ENCODE measurements at regions not wholly inside any gene's neighbourhood (a gene's known extent, or its start where the extent isn't known, plus 50 kb on each side); places are given as distances from the start of the nearest gene placed in this dataset.

GRCh38 chr6:99810942-99811620 lies 182.9 kb downstream of the MCHR2 start:
- H2BK5ac ChIP-seq (ENCODE audit: low read depth, low read length, poor library complexity), result no peak overlapping the region
- H3K4me3 ChIP-seq (ENCODE audit: low read depth, low read length), result no peak overlapping the region
- H3K9me3 ChIP-seq (ENCODE audit: insufficient read depth, low read depth, low read length), result no peaks in the 10 kb centered on the region
- H2BK12ac ChIP-seq (ENCODE audit: low read length), result no peak overlapping the region
- H3K14ac ChIP-seq (ENCODE audit: low read length), result peak overlapping the region; percentile 52
- no peak overlapping the region for H4K8ac ChIP-seq (ENCODE audit: low read depth, low read length)
- WGBS (ENCODE audit: extremely low coverage, insufficient coverage, insufficient read length), result no CpG with 5 or more reads among the region's 3 CpGs
- H3K18ac ChIP-seq (ENCODE audit: low read length), result no peak overlapping the region
- peak overlapping the region; percentile 45 for H4K91ac ChIP-seq (ENCODE audit: low read depth, low read length)
- peaks cover 0 to 5% of the 10 kb centered on the region in 2 experiments for H3K4me1 ChIP-seq (ENCODE audit: control insufficient read depth in 1 of 2, insufficient read depth in 2 of 2, low read length in 2 of 2)
- no peaks in the 10 kb centered on the region for H3K36me3 ChIP-seq (ENCODE audit: control insufficient read depth in 1 of 2, insufficient read depth in 2 of 2, low read length in 2 of 2)
- H3K23ac ChIP-seq (ENCODE audit: low read length), result no peak overlapping the region
- no peak overlapping the region for H2BK120ac ChIP-seq (ENCODE audit: insufficient read depth, low read length, poor library complexity)
- peak overlapping the region; percentile 36 for H3K27ac ChIP-seq (ENCODE audit: low read depth, low read length)
- H3K79me2 ChIP-seq (ENCODE audit: control insufficient read depth, insufficient read depth, low read length, poor library complexity), result no peaks in the 10 kb centered on the region
- peak; percentile 86 to 90 for DNase-seq
- H3K4ac ChIP-seq (ENCODE audit: low read depth, low read length), result no peak overlapping the region
- peaks cover 4% of the 10 kb centered on the region for H3K79me1 ChIP-seq (ENCODE audit: low read length)
- no peaks in the 10 kb centered on the region for H3K27me3 ChIP-seq (ENCODE audit: insufficient read depth, low read length)
- no peak overlapping the region for H2AFZ ChIP-seq (ENCODE audit: insufficient read depth, low read length, poor library complexity)
- no peak overlapping the region for H2AK5ac ChIP-seq (ENCODE audit: low read length)
- no peak overlapping the region for H4K12ac ChIP-seq (ENCODE audit: low read depth, low read length)
- H3K9ac ChIP-seq (ENCODE audit: low read length), result no peak overlapping the region
- H3K4me2 ChIP-seq (ENCODE audit: low read length), result no peak overlapping the region

GRCh38 chr6:99811636-99812035 lies 182.4 kb downstream of the MCHR2 start:
- H2AFZ ChIP-seq (ENCODE audit: insufficient read depth, low read length, poor library complexity), result no peak overlapping the region
- H4K8ac ChIP-seq (ENCODE audit: low read depth, low read length), result no peak overlapping the region
- no peak overlapping the region for H3K14ac ChIP-seq (ENCODE audit: low read length)
- no peaks in the 10 kb centered on the region for H3K36me3 ChIP-seq (ENCODE audit: control insufficient read depth in 1 of 2, insufficient read depth in 2 of 2, low read length in 2 of 2)
- no peak overlapping the region for H2BK5ac ChIP-seq (ENCODE audit: low read depth, low read length, poor library complexity)
- peaks cover 4% of the 10 kb centered on the region for H3K79me1 ChIP-seq (ENCODE audit: low read length)
- H3K23ac ChIP-seq (ENCODE audit: low read length), result no peak overlapping the region
- no peak overlapping the region for H3K18ac ChIP-seq (ENCODE audit: low read length)
- no peak overlapping the region for H3K4ac ChIP-seq (ENCODE audit: low read depth, low read length)
- H3K9ac ChIP-seq (ENCODE audit: low read length), result no peak overlapping the region
- no peak overlapping the region for H3K4me2 ChIP-seq (ENCODE audit: low read length)
- no peak overlapping the region for H3K4me3 ChIP-seq (ENCODE audit: low read depth, low read length)
- no peak overlapping the region for H4K12ac ChIP-seq (ENCODE audit: low read depth, low read length)
- no peak overlapping the region for H2BK120ac ChIP-seq (ENCODE audit: insufficient read depth, low read length, poor library complexity)
- peaks cover 0 to 5% of the 10 kb centered on the region in 2 experiments for H3K4me1 ChIP-seq (ENCODE audit: control insufficient read depth in 1 of 2, insufficient read depth in 2 of 2, low read length in 2 of 2)
- no peak overlapping the region for H2AK5ac ChIP-seq (ENCODE audit: low read length)
- no peaks in the 10 kb centered on the region for H3K27me3 ChIP-seq (ENCODE audit: insufficient read depth, low read length)
- H3K9me3 ChIP-seq (ENCODE audit: insufficient read depth, low read depth, low read length), result no peaks in the 10 kb centered on the region
- no peak for DNase-seq
- H3K27ac ChIP-seq (ENCODE audit: low read depth, low read length), result peak overlapping the region; percentile 35
- H4K91ac ChIP-seq (ENCODE audit: low read depth, low read length), result no peak overlapping the region
- no CpG with 5 or more reads among the region's 1 CpG for WGBS (ENCODE audit: extremely low coverage, insufficient coverage, insufficient read length)
- H2BK12ac ChIP-seq (ENCODE audit: low read length), result no peak overlapping the region
- H3K79me2 ChIP-seq (ENCODE audit: control insufficient read depth, insufficient read depth, low read length, poor library complexity), result no peaks in the 10 kb centered on the region

- H3K27ac ChIP-seq (ENCODE audit: low read depth, low read length), result no peak overlapping the region
- H2BK12ac ChIP-seq (ENCODE audit: low read length), result no peak overlapping the region
- no peaks in the 10 kb centered on the region for H3K79me2 ChIP-seq (ENCODE audit: control insufficient read depth, insufficient read depth, low read length, poor library complexity)
- no peak overlapping the region for H2AK5ac ChIP-seq (ENCODE audit: low read length)
- no peak overlapping the region for H2BK120ac ChIP-seq (ENCODE audit: insufficient read depth, low read length, poor library complexity)
- H4K91ac ChIP-seq (ENCODE audit: low read depth, low read length), result no peak overlapping the region
- no peaks in the 10 kb centered on the region for H3K27me3 ChIP-seq (ENCODE audit: insufficient read depth, low read length)
- no peak overlapping the region for H3K4me3 ChIP-seq (ENCODE audit: low read depth, low read length)
- H4K8ac ChIP-seq (ENCODE audit: low read depth, low read length), result no peak overlapping the region
- no peak overlapping the region for H3K23ac ChIP-seq (ENCODE audit: low read length)
- H3K36me3 ChIP-seq (ENCODE audit: control insufficient read depth in 1 of 2, insufficient read depth in 2 of 2, low read length in 2 of 2), result no peaks in the 10 kb centered on the region
- no peak overlapping the region for H2AFZ ChIP-seq (ENCODE audit: insufficient read depth, low read length, poor library complexity)
- H3K79me1 ChIP-seq (ENCODE audit: low read length), result peaks cover 4% of the 10 kb centered on the region
- DNase-seq, result peak; percentile 75 to 94
- no peak overlapping the region for H3K18ac ChIP-seq (ENCODE audit: low read length)
- no peaks in the 10 kb centered on the region for H3K9me3 ChIP-seq (ENCODE audit: insufficient read depth, low read depth, low read length)
- H3K9ac ChIP-seq (ENCODE audit: low read length), result no peak overlapping the region
- no peak overlapping the region for H3K14ac ChIP-seq (ENCODE audit: low read length)
- no peak overlapping the region for H2BK5ac ChIP-seq (ENCODE audit: low read depth, low read length, poor library complexity)
- H4K12ac ChIP-seq (ENCODE audit: low read depth, low read length), result no peak overlapping the region
- WGBS (ENCODE audit: extremely low coverage, insufficient coverage, insufficient read length), result no CpG with 5 or more reads among the region's 1 CpG
- no peak overlapping the region for H3K4me2 ChIP-seq (ENCODE audit: low read length)
- H3K4ac ChIP-seq (ENCODE audit: low read depth, low read length), result no peak overlapping the region
- H3K4me1 ChIP-seq (ENCODE audit: control insufficient read depth in 1 of 2, insufficient read depth in 2 of 2, low read length in 2 of 2), result peaks cover 0 to 5% of the 10 kb centered on the region in 2 experiments
These were observed 180.5 kb downstream of the MCHR2 start for GRCh38 chr6:99813565-99813964.

DNA sequence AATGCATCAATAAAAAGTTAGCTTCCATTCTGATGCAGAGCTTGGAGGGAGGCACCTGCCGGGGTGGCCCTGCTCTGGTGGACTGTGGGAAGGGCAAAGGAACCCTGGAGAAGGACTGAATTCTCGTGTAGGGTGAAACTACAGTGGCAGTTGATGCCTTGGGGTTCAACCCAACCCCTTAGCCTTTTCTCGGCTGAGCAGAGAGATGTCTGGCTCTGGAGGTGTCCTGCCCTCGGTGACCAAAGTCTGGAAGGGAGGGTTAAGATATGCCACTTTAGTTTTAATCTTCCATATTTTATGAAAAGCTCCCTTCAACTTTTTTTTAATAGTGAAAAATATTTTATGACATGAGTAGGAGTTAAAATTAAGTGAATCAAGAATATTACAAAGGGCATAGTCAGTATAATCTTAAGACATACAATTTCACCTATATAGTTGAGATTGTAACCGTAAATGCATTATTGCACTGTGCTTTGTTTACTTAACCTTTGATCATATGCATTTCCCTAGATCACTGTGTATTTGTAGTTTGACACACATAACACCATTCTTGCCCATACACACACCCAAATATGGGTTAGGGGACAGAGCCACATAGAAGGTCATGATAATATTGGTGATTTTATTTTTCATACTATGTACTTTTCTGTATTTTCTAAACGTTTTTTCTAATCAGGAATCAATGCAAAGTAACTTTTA lies 179.6 kb downstream of the MCHR2 start:
- H3K79me2 ChIP-seq (ENCODE audit: control insufficient read depth, insufficient read depth, low read length, poor library complexity), result no peaks in the 10 kb centered on the region
- H3K23ac ChIP-seq (ENCODE audit: low read length), result no peak overlapping the region
- no peak overlapping the region for H2BK12ac ChIP-seq (ENCODE audit: low read length)
- peak overlapping the region; percentile 26 for H4K91ac ChIP-seq (ENCODE audit: low read depth, low read length)
- H3K4me2 ChIP-seq (ENCODE audit: low read length), result no peak overlapping the region
- peaks cover 4% of the 10 kb centered on the region for H3K79me1 ChIP-seq (ENCODE audit: low read length)
- no peak overlapping the region for H2BK120ac ChIP-seq (ENCODE audit: insufficient read depth, low read length, poor library complexity)
- H3K9me3 ChIP-seq (ENCODE audit: insufficient read depth, low read depth, low read length), result no peaks in the 10 kb centered on the region
- H3K9ac ChIP-seq (ENCODE audit: low read length), result no peak overlapping the region
- H3K4me1 ChIP-seq (ENCODE audit: control insufficient read depth in 1 of 2, insufficient read depth in 2 of 2, low read length in 2 of 2), result peaks cover 0 to 5% of the 10 kb centered on the region in 2 experiments
- no peak overlapping the region for H4K12ac ChIP-seq (ENCODE audit: low read depth, low read length)
- H4K8ac ChIP-seq (ENCODE audit: low read depth, low read length), result no peak overlapping the region
- no peak overlapping the region for H3K4ac ChIP-seq (ENCODE audit: low read depth, low read length)
- no peak overlapping the region for H3K18ac ChIP-seq (ENCODE audit: low read length)
- no peaks in the 10 kb centered on the region for H3K27me3 ChIP-seq (ENCODE audit: insufficient read depth, low read length)
- no peaks in the 10 kb centered on the region for H3K36me3 ChIP-seq (ENCODE audit: control insufficient read depth in 1 of 2, insufficient read depth in 2 of 2, low read length in 2 of 2)
- no CpG with 5 or more reads among the region's 6 CpGs for WGBS (ENCODE audit: extremely low coverage, insufficient coverage, insufficient read length)
- H2BK5ac ChIP-seq (ENCODE audit: low read depth, low read length, poor library complexity), result no peak overlapping the region
- H3K27ac ChIP-seq (ENCODE audit: low read depth, low read length), result no peak overlapping the region
- no peak for DNase-seq
- H2AFZ ChIP-seq (ENCODE audit: insufficient read depth, low read length, poor library complexity), result no peak overlapping the region
- H3K14ac ChIP-seq (ENCODE audit: low read length), result no peak overlapping the region
- no peak overlapping the region for H3K4me3 ChIP-seq (ENCODE audit: low read depth, low read length)
- no peak overlapping the region for H2AK5ac ChIP-seq (ENCODE audit: low read length)
